ENCODE measurements at regions not wholly inside any gene's neighbourhood (a gene's known extent, or its start where the extent isn't known, plus 50 kb on each side); places are given as distances from the start of the nearest gene placed in this dataset.

DNA sequence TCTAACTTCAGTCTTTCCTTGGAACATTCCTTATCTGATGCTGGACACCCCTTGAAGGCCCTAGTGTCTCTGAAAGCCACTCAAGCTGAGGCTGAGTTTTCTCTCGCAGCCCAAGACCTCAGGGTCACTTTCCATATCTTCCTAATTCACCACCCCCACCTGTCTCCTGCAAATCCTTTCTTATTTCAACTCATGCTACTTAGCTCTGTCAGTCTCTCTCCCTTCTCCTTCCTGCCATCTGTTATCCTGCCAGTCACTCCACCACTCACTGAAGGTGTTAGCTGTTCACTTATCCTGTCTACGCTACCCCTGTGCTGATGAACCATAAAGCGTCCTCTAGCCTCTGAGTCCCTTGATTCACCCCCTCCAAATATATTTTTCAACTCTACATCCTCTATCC, 143.9 kb upstream of the SHISA6 start:
- BruUV-seq (replicated peaks), result no TSS peak
- Histone ChIP-seq H2AFZ (ENCODE audit: low read depth, low read length) (no peak overlapping the region), H3K4me1 (ENCODE audit: control insufficient read depth, extremely low read depth, insufficient read depth, low read length) (no peaks in the 10 kb centered on the region), H3K4me2 (ENCODE audit: insufficient read depth, low read length) (no peak overlapping the region), H3K79me2 (ENCODE audit: control insufficient read depth, insufficient read depth, low read length) (no peaks in the 10 kb centered on the region), H3K27ac (ENCODE audit: insufficient read depth, low read depth, low read length) (no peak overlapping the region), H3K36me3 (ENCODE audit: control insufficient read depth in 2 of 2, extremely low read depth in 1 of 2, insufficient read depth in 2 of 2, low read length in 2 of 2) (no peaks in the 10 kb centered on the region), H3K4me3 (replicated peaks in 1 of 3; ENCODE audit: insufficient read depth in 1 of 3, low read depth in 1 of 3, low read length in 3 of 3) (no peak overlapping the region), H3K9me3 (replicated peaks; ENCODE audit: control insufficient read depth, insufficient read depth, low read length) (no peaks in the 10 kb centered on the region), H3K9me1 (replicated peaks; ENCODE audit: control insufficient read depth, extremely low read depth, insufficient read depth, low read length) (no peaks in the 10 kb centered on the region), H3K27me3 (ENCODE audit: control insufficient read depth in 2 of 2, insufficient read depth in 2 of 2, low read length in 2 of 2) (no peaks in the 10 kb centered on the region), H3K9ac (replicated peaks; ENCODE audit: extremely low read depth, insufficient read depth, low read length) (no peak overlapping the region), H4K20me1 (replicated peaks; ENCODE audit: control insufficient read depth, extremely low read depth, insufficient read depth, low read length) (no peaks in the 10 kb centered on the region)
- FAIRE-seq (no peak), DNase-seq (ENCODE audit: low read depth, low spot score) (no peak)
- CTCF ChIA-PET, result no interaction called here
- dilution Hi-C loops (cut with MboI; ENCODE audit: extremely low pct_ligation_motif_present, low sequenced_read_pairs) (no loop called here), intact Hi-C loops (cut with micrococcal nuclease) (no loop called here)
- TF ChIP-seq POLR2A (IDR thresholded peaks at IDR 0.05; ENCODE audit: low read depth, low read length) (no peak), JUN (IDR thresholded peaks at IDR 0.05; ENCODE audit: borderline replicate concordance, insufficient read depth, insufficient read length, low read depth) (no peak), MYC (IDR thresholded peaks at IDR 0.05; ENCODE audit: low read depth, low read length) (no peak), FOS (IDR thresholded peaks at IDR 0.05; ENCODE audit: borderline replicate concordance, insufficient read depth, low read length) (no peak), EZH2 (IDR thresholded peaks at IDR 0.05; ENCODE audit: borderline replicate concordance, low read depth, low read length, severe bottlenecking) (no peak)
- POLR2A ChIA-PET, result no interaction called here

GRCh38 chr17:11094331-11094730, 146.7 kb upstream of the SHISA6 start:
- CTCF ChIA-PET, result no interaction called here
- Histone ChIP-seq H3K36me3 (ENCODE audit: control insufficient read depth in 2 of 2, extremely low read depth in 1 of 2, insufficient read depth in 2 of 2, low read length in 2 of 2) (no peaks in the 10 kb centered on the region), H3K79me2 (ENCODE audit: control insufficient read depth, insufficient read depth, low read length) (no peaks in the 10 kb centered on the region), H3K4me2 (ENCODE audit: insufficient read depth, low read length) (no peak overlapping the region), H3K27me3 (ENCODE audit: control insufficient read depth in 2 of 2, insufficient read depth in 2 of 2, low read length in 2 of 2) (no peaks in the 10 kb centered on the region), H3K9me1 (replicated peaks; ENCODE audit: control insufficient read depth, extremely low read depth, insufficient read depth, low read length) (no peaks in the 10 kb centered on the region), H2AFZ (ENCODE audit: low read depth, low read length) (no peak overlapping the region), H4K20me1 (replicated peaks; ENCODE audit: control insufficient read depth, extremely low read depth, insufficient read depth, low read length) (no peaks in the 10 kb centered on the region), H3K4me1 (ENCODE audit: control insufficient read depth, extremely low read depth, insufficient read depth, low read length) (no peaks in the 10 kb centered on the region), H3K9me3 (replicated peaks; ENCODE audit: control insufficient read depth, insufficient read depth, low read length) (peaks cover 3% of the 10 kb centered on the region), H3K27ac (ENCODE audit: insufficient read depth, low read depth, low read length) (no peak overlapping the region), H3K4me3 (replicated peaks in 1 of 3; ENCODE audit: insufficient read depth in 1 of 3, low read depth in 1 of 3, low read length in 3 of 3) (no peak overlapping the region), H3K9ac (replicated peaks; ENCODE audit: extremely low read depth, insufficient read depth, low read length) (no peak overlapping the region)
- DNase-seq (ENCODE audit: low read depth, low spot score) (no peak), FAIRE-seq (no peak)
- TF ChIP-seq CTCF (IDR thresholded peaks at IDR 0.05; ENCODE audit: extremely low read depth in 1 of 2, insufficient read depth in 1 of 2, low read depth in 1 of 2, low read length in 2 of 2), result no peak
- TF ChIP-seq MYC (IDR thresholded peaks at IDR 0.05; ENCODE audit: low read depth, low read length), result no peak
- TF ChIP-seq MAX (IDR thresholded peaks at IDR 0.05; ENCODE audit: insufficient read depth, insufficient read length), result no peak
- no peak for TF ChIP-seq EZH2 (IDR thresholded peaks at IDR 0.05; ENCODE audit: borderline replicate concordance, low read depth, low read length, severe bottlenecking)
- no peak for TF ChIP-seq JUN (IDR thresholded peaks at IDR 0.05; ENCODE audit: borderline replicate concordance, insufficient read depth, insufficient read length, low read depth)
- TF ChIP-seq POLR2A (IDR thresholded peaks at IDR 0.05; ENCODE audit: low read depth, low read length), result no peak
- TF ChIP-seq POLR2AphosphoS5 (IDR thresholded peaks at IDR 0.05; ENCODE audit: insufficient read depth, low read depth, low read length), result no peak
- TF ChIP-seq FOS (IDR thresholded peaks at IDR 0.05; ENCODE audit: borderline replicate concordance, insufficient read depth, low read length), result no peak
- no peak for TF ChIP-seq GATA2 (IDR thresholded peaks at IDR 0.05; ENCODE audit: insufficient read depth, insufficient read length, low read depth, low read length)
- intact Hi-C loops (cut with micrococcal nuclease), result no loop called here
- no TSS peak for BruUV-seq (replicated peaks)
- POLR2A ChIA-PET, result no interaction called here
- dilution Hi-C loops (cut with MboI; ENCODE audit: extremely low pct_ligation_motif_present, low sequenced_read_pairs), result no loop called here
